GM18517 (cell line): ENCODE measurements at regions not wholly inside any gene's neighbourhood (a gene's known extent, or its start where the extent isn't known, plus 50 kb on each side); places are given as distances from the start of the nearest gene placed in this dataset.
A peak's percentile ranks its signal among the peaks of the same experiment; 100 is the strongest.

ENCODE experiments used
- ATAC-seq: cut with Tn5 transposase; IDR thresholded peaks from one replicate; pipeline ENCODE4 v1.9.1; 2021; ENCODE audit warnings: mild to moderate bottlenecking, moderate library complexity; ENCODE audit not compliant: unreplicated experiment

DNA sequence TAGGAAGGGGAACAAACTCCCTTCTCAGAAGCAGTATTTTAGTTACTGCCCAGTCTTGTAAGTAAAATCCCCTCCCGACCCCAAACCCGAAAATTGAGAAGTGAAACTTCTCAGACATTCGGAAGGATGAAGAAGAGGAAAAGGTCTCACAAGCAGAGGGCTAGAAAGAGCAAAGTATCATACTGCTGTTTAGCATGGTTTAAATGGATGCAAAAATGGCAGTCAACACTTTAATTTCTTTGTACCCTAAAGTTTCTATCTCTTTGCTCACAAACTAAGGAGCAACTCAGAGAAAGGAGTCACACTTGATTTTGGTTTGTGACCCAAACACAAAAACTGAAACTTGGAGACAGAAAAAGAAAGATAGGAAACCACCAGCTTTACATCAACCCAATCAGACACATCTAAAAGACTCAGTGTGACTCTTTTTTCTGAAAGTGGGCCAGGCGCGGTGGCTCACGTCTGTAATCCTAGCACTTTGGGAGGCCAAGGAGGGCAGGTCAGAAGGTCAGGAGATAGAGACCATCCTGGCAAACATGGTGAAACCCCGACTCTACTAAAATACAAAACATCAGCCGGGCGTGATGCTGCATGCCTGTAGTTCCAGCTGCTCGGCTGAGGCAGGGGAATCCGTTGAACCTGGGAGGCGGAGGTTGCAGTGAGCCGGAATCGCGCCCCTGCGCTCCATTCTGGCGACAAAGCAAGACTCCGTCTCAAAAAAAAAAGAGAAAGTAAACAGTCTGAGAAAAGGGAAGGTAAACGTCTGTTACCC lies 63.2 kb upstream of the ATP11B start:
- ATAC-seq: peak; percentile 78

DNA sequence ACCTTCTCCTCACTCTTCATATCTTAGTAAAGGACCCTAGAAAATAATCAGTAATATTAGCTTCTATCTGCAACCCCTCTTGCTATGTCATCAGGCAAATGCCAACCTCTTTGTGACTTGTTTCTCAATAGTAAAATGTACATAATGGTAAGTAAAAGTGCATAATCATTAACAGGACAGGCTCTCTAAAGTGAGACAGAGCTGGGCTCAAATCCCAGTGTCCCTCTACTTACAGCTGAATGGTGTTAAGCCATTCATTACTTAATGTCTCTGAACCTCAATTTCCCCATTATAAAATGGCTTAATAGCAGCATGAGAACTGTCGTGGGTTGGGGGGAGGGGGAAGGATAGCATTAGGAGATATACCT lies 62.6 kb upstream of the ATP11B start:
- ATAC-seq: no peak

DNA sequence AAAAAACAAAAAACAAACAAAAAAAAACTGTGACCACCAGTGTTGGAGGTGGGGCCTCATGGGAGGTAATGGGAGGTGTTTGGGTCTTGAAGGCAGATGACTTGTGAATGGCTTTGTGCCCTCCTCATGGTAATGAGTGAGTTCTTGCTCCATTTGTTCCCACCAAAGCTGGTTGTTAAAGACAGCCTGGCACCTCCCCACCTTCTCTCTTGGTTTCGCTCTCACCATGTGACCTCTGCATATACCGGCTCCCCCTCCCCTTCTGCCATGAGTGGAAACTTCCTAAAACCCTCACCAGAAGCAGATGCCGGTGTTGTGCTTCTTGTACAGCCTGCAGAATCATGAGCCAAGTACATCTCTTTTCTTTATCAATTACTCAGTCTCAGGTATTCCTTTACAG lies 61.5 kb upstream of the ATP11B start:
- no peak for ATAC-seq

DNA sequence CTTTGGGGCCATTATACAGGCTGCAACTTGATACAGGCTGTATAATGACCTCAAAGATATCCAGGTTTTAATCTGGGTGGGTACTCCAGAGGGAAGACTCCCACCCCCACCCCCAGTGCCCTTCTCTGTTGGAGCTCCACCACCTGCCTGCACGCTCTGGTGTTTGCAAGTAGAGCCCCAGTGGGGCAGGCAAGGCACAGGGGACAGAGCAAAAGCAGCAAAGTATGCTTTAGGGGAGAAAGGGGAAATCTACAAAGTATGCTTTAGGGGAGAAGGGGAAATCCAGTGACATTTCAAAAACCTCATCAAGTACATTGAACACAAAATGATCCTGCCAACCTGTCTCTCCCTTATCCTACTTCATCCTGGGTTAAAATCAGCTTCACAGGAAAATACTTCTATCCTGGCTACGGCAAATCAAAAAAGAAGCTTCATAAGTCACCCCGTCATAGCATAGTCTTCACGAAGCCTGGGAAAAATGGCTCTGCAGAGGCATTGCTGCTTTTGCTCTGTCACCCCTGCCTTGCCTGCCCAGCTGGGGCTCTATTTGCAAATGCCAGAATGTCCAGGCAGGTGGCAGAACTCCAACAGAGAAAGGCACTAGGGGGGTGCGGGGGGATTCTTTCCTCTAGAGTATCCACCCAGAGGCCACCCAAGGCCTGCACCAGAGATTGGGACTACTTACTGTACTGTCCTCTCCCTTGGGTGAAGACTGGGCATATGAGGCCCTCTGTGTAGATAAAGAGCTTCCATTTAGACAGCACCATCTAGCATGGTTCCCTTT lies 60.9 kb upstream of the ATP11B start:
- no peak for ATAC-seq

- ATAC-seq: no peak
These were observed 57.6 kb upstream of the ATP11B start for GRCh38 chr3:182735672-182736071.

GRCh38 chr3:182737825-182738224 lies 55.5 kb upstream of the ATP11B start:
- no peak for ATAC-seq

DNA sequence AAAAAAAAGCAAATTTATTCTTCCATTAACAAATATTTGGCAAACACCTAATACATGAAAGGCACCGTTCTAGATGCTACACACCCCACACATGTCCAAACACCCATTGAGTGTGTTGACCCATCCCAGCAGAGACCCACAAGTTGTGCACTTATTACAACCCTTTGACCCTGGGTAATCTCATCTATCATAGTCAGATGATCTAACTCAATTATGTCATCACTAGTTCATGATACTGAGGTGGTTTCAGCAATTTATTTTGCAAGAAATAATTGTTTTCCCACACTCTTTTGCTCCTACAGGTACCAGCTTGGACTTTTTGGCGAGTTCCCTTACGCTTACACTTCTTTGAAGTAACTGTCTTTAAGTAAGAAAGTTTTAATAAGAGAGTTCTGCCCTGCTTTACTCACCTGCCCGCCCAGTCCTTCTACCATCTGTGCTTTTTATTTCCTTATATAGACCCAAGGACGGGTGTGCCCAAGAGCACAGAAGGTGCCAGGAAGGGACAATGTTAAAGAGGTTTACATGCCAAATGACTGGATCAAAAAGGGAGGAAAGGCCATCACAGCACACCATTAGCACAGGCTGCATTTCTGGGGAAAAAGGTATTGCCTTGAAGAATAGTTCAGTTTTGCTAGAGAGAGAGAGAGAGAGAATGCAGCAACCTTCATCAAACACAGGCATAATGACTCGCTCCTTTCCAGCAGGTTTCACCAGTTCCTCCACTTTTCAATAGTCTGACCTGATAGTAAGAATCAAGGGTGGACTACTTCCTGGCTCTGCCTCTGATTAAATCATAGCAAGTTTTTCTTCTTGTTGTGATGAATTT lies 54.5 kb upstream of the ATP11B start:
- ATAC-seq: no peak

DNA sequence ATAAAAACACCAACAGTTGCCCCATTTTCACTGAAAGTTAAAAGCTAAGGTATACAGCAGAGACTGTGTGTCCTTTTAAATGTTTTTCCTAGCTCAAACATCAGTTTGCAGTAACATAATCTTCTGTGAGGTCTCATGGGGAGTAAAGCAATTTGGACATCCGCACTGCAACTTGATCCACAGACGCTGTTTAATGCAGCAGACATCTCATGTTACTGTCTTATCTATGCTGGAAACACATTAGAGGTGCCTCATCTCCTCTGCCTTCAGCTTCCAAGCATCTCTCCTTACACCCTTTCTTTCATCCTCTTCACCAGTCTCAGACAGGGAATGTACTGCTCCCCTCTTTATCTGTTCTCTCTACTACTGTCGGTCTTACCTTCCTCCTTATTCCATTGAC lies 53.7 kb upstream of the ATP11B start:
- ATAC-seq: no peak

GRCh38 chr3:182740710-182741109 lies 52.6 kb upstream of the ATP11B start:
- no peak for ATAC-seq

DNA sequence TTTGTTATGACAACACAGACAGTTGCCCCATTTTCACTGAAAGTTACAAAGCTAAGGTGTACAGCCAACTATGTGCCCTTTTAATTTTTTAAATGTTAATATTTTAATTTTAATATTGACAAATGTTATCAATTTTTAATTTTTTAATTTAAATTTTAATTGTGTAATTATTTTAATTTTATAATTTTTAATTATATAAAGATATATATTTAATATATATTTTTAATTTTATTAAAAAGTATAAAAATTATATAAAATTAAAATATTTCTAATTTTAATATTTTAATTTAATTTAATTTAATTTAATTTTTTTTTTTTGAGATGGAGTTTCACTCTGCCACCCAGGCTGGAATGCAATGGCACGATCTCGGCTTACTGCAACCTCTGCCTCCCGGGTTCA lies 52.1 kb upstream of the ATP11B start:
- no peak for ATAC-seq
